Upper lobe of left lung (tissue), 4 donors: ENCODE measurements at regions not wholly inside any gene's neighbourhood (a gene's known extent, or its start where the extent isn't known, plus 50 kb on each side); places are given as distances from the start of the nearest gene placed in this dataset.

ENCODE experiments used
- POLR2A ChIP-seq, 4 donors: fragments of 450-650 bp; IDR thresholded peaks; one replicate each; pipeline ENCODE4 v1.5.1; 2016 to 2017; ENCODE audit warnings: antibody characterized with exemption in 4 of 4, mild to moderate bottlenecking in 2 of 4
- POLR2AphosphoS5 ChIP-seq, 2 donors: sonication (generic); formaldehyde crosslinking; IDR thresholded peaks; one replicate each; pipeline ENCODE4 v1.5.1; 2017; ENCODE audit warnings: antibody characterized with exemption in 2 of 2

- TF ChIP-seq POLR2A (IDR thresholded peaks at IDR 0.05) (no peak), POLR2AphosphoS5 (IDR thresholded peaks at IDR 0.05) (no peak)
Measured at GRCh38 chr1:115156826-115157468, 67.6 kb upstream of the TSPAN2 start.
